Muscle of arm (tissue), 1 donor: ENCODE measurements at regions not wholly inside any gene's neighbourhood (a gene's known extent, or its start where the extent isn't known, plus 50 kb on each side); places are given as distances from the start of the nearest gene placed in this dataset.
"Not testable (repeated sequence)": the region's sequence is repeated elsewhere in the genome, so short reads cannot be mapped to it uniquely, and the experiment has no call there.

ENCODE experiments used
- DNase-seq: peaks from one replicate; pipeline ENCODE4 v3.0.0-alpha.2; 2013

DNA sequence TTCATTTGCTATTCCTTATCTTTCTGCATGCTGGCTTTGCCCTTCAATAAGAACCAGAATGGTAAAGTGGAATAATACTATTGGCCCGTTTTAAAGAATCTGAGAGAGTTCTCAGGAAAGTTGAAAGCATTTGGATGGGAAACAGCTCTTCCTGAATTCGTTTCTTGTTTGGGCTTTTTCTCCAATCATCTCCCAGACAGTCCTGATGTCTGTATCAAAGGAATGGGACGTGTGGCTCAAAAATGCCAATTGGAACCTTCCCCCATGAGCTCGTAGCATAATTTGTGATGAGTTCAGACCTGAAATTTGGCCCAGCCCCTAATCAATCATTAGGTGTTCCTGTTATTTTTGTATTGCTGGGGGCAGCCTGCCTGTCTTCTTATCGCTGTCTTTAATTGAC, 75.8 kb upstream of the BACH2 start:
- DNase-seq: no peak

DNA sequence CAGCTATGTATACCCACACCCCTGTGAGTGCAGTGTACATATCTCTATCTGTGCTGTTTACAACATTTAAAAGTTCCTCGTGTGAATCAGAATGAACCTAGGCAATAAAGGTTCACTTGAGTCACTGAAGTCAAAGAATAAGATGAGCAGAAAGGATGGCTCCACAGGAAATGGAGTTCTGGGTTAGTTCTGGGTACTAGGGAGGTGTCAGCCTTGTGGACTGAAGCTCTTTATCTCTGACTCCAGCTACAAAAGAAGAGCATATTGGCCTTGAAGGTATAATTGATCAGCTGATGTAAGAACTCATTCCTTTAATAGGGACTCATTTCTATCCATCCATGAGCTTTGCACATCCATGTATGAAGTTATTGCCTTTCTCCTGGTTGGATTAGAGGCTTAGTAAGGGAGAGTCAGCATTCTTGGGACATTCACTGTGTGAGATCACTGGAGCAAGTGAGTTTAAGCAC, 73.9 kb upstream of the BACH2 start:
- DNase-seq: no peak

DNA sequence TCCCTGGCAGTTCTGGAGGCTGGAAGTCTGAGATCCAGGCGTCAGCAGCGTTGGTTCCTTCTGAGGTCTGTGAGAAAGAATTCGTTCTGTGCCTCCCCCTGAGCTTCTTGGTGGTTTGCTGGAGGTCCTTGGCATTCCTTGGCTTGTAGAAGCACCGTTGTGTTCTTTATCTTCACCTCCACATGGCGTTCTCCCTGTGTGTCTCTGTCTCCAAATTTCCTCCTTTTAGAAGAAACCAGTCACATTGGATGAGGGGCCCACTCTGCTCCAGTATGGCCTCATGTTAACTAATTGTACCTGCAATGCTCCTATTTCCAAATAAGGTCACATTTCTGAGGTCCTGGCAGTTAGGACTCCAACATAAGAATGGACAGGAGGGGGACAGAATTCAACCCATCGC, 73.0 kb upstream of the BACH2 start:
- DNase-seq: no peak

DNA sequence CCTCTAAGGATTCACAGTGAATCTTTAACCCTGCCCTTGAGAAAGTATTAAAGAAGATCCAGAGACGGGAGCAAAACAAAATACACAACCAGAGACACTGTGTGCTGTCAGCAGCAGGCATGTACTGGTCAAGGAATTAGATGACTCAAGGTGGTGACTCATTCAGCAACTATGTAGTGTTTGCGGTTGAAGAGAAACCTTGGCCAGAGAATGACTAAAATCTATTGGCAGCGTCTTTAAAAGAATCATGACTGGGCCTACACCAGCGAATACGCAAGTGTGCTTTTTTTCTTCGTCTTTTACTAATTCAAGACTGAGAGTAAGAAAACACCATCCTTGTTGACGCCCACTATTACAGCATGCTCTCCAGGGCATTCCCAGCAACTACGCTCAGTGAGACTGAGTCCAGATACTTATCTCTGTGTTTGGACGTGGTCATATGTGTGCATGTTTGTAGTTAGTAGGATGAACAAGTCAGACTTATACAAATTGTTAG, 72.4 kb upstream of the BACH2 start:
- DNase-seq: peak; percentile 91

DNA sequence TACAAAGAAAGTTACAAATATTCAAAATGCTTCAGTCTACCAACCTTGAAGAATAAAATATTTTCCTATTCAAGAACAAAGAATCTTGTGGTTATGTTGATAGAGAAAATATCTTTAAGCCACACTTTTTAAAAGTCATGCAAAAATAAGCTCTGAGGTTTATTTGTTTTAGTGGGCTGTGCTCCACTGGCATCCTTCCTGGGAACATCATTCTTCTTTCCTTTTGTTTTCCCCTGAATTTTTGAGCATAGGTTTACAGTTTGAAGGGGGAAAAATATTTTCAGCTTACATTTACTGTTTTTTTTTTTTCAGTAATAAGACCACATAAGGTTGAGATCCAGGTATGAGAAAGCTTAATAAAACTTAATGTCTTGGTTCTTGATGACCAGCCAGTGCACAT, 72.0 kb upstream of the BACH2 start:
- DNase-seq: peak; percentile 41

DNA sequence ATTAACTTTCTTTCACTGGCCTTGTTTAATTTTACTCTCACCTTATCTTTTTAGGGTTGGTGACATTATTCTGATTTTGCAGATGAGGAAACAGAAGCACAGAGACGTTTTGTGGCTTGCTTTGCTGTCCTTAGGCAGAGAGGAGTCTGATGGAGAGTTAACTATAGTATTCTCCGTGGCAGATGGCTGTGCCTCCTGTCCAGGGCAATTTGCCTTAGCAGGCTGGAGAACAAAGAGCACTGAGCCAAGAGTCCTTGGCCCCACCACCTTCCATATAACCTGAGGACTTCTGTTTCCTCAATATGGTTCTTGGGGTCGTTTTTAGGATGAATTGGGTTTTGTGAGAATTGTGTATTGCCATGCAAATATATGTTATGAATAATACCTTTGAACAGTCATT, 71.4 kb upstream of the BACH2 start:
- DNase-seq: no peak

DNA sequence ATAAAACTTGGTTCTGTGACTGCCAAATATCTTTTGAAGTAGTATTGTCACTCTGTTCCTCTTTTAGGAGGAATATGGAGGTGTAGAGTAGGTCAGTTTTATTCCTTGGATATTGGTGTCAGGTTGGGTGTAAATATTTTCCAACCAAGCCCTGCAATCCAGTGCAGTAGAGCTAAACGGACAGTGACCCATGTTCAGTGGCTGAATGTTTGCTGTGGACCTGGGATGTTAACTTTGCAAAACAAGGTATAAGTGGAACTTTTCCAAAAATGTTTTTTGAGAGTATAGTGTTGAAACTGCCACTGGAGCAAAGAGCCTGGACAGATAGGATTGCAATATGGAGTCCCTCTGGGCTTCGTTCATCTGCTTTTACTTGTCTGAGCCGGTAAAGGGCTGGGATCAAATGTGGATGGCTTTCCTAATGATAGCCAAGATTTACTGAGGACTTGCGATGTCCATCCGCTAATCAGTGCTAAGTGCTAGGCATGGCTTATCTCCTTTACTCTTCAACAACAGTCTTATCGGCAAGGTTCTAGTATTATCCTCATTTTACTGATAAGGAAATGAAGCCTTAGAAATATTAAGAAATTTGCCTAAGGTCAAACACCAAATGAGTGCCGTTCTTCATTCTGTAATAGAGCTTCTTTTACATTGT, 69.0 kb upstream of the BACH2 start:
- DNase-seq: no peak

DNA sequence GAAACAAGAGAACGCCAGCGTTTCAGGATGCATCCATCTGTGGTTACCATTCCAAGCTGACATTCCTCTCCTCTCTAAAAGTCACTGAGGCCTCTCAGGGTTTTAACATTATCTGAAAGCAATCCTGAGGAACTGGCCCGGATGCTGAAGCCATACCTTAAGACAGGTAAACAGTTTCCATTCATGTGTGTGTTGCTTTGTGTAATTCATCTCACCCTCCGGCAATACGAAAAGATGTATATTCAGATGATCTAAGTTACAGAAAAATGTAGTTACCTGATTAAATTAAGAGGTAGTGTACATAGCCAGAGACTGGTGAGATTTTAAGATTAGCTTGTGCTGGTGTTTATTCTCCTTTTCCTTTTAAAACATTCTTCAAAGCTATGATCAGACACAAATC, 68.4 kb upstream of the BACH2 start:
- no peak for DNase-seq

DNA sequence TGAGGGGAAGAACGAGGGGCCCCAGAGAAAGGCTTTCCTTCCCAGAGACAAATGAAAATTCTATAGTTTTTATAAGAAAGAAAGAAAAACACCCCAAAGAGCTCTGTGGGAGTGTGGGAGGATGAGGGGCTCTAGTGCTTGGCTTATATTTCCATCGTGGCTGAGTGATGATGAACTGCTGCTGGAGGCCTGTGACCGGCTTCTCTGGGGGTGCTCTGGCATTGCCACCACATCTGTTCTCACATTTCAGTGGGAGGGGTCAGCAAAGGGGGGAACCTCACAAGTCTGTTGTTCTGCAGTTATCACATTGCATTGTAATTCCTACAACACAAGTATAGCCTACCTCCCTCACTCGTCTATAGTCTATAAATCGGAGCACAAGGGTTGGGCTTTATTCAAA, 67.6 kb upstream of the BACH2 start:
- no peak for DNase-seq

DNA sequence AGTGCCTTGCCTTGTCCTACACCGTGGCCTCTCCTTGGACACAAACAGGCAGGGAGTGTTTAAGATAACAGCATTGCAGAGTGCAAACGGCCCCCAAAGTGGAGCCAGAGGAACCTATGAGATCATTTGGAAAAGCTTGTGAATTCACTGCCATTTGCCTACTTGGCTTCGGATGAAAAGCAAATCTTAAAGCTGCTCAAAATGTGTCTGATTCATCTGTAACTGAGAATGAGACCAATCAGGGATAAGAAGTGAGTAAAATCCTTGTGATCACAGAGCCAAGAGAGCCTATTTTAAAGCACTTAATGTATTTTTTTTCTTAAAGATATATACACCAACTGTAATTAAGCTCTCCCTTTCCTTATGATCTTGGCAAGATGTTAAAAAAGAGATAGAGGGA, 65.7 kb upstream of the BACH2 start:
- peak; percentile 42 for DNase-seq

DNA sequence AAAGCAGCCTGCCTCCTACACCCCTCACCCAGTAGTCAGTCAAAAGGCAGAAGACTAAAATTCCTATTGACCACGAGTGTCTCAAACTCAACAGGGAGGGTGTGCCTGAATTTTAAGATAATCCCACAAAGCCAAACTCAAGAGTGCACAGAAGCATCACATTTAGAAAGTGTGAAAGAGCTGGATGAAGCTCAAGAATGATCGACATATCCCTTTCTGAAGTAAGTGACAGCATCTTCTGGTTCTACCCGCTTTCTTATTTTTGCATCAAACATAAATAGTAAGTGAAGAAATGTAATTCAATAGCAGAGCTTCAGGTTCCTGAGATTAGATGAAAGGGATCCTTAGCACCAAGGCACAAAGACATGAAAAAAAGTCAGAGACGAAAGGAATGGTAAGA, 64.5 kb upstream of the BACH2 start:
- DNase-seq: no peak

DNA sequence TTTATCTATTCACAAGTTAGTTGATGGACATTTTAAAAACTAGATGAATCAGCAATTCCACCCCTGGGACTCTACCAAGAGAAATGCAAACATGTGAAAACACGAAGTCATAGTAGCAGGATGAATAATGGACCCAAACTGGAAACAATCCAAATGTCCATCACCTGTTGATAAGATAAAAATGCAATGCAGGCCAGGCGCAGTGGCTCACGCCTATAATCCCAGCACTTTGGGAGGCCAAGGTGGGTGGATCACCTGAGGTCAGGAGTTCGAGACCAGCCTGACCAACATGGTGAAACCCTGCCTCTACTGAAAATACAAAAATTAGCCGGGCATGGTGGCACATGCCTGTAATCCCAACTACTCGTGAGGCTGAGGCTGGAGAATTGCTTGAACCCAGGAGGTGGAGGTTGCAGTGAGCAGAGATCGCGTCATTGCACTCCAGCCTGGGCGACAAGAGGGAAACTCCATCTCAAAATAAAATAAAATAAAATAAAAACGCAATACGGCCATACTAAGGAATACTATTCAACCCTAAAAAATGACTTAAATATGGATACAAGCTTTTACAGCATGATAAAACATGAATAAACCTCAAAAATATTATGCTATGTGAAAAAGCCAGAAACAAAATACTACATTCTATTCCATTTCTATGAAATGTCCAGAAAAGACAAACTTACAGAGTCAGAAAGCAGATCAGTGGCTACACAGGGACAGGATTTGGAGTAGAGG, 61.6 kb upstream of the BACH2 start:
- DNase-seq: not testable (repeated sequence)

DNA sequence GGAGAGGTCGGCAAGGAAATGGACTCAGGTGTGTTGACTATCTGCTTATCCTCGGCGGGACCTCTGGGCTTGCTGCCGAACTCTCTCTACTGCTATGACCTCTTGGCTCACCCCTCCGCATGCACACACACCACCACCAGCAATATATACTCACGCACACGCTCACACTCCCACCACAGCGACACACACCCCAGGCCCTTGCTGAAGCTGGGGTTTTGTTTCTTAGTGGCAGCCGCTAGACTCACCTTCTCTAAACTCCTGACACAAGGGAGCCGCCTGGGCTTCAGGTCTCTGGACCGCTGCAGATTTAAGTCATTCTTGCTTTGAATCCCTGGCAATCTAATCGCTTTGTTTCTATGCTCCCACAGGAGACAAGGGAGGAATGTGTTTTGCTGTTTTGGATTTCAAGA, 59.4 kb upstream of the BACH2 start:
- no peak for DNase-seq

DNA sequence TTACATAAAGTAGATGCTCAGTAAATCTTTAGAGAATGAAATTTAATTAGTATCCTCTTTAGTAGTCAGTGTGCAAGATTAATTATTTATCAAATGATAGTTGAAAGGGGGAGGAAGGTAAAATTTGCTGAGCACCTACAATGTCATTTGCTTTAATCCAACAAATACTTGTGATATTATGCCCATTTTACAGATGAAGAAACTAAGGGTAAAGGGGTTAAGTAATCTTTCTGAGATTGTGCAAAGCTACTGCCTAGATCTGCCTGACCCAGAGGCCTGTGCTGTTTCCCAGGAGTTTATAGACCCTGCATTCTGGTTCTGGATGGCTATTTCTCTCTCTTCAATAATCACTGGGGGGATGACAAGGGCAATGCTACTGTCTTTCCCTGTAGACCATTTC, 58.3 kb upstream of the BACH2 start:
- DNase-seq: no peak

DNA sequence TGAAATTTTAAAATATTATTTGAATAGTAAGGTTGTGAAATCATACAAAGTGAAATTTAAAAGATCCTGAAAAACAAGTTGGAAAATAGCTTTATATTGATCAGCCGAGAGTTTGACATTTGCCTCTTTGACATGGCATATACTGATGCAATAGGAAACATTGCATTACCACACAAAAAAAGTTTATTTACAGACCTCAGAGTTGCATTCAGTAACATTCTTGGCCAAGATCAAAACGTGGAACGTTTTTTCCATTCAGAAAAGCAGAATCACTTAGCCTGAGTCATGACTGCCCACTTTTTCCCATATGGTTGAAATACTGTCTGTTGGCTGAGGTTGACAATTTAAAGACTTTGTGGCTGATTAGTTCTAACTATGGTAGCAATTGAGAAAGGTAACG, 55.1 kb upstream of the BACH2 start:
- no peak for DNase-seq

DNA sequence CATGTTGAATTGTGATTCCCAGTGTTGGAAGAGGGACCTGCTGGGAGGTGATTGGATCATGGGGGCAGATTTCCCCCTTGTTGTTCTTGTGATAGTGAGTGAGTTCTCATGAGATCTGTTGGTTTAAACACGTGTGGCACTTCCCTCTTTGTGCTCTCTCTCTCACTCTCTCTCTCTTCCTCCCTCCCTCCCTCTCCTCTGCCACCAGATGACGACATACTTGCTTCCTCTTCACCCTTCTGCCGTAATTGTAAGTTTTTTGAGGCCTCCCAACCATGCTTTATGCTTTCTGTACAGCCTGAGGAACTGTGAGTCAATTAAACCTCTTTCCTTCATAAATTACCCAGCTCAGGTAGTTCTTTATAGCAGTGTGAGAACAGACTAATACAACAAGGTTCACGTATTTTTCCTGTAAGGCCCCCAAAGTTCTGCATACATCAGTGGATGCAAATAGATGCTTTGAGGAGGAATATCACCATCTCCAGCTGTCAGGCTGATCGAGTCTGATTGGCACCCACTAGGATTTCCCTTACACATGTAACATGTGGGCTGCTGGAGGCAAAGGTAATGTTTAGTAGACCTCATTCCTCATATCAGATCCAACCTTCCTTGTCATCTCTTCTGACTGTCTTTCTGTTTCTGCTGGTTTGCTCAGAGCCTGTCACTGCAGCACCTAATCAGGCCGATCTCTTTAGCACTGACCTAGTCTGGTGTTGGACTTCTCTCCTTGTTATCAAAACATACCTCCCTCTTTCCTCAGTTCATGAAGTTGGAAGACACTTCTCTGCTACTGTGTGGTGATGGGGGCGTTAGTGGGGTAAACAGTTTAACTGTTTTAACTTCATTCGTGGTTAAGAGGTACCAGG, 54.3 kb upstream of the BACH2 start:
- no peak for DNase-seq

DNA sequence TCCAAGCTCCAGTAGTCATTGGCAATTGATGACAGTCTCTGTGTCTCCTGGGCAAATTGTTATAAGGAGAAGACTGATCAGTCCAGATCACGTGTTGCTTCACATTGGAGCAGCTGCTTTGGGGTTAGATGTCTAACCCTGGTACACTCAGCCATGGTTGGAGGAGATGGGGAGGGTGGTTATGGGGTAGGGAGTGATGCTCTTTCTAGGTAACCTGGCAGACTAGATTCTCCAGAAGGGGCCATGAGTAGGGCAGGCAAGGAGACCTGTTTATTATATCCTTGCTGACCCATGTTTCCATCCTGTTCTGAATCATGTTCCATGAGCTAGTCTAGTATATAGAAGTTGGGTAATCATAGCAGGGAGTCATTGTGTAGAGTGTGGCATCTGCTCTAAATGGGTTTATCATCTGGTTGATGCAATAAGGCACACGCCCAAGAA, 50.8 kb upstream of the BACH2 start:
- DNase-seq: no peak

DNA sequence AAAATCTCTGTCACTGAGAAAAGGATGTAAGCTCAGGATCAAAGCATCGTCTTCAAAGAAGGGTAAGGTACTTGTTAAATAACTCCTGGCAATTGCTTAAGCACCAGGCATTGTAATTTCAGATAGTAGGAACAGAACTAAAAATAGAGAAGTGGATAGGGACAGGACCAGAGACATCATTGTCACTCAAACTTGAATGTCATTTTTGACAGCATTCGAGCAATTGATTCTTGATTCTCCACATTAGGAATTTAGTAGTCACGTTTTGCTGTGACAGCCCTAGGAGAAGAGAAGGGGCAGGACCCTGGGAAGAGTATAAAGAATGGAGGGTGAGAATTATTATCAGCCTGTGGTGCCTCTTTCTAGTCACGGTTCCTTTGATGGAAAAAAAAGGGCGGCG, 50.1 kb upstream of the BACH2 start:
- DNase-seq: no peak
